ENCODE measurements at regions not wholly inside any gene's neighbourhood (a gene's known extent, or its start where the extent isn't known, plus 50 kb on each side); places are given as distances from the start of the nearest gene placed in this dataset.
"Not testable (repeated sequence)": the region's sequence is repeated elsewhere in the genome, so short reads cannot be mapped to it uniquely, and the experiment has no call there.

DNA sequence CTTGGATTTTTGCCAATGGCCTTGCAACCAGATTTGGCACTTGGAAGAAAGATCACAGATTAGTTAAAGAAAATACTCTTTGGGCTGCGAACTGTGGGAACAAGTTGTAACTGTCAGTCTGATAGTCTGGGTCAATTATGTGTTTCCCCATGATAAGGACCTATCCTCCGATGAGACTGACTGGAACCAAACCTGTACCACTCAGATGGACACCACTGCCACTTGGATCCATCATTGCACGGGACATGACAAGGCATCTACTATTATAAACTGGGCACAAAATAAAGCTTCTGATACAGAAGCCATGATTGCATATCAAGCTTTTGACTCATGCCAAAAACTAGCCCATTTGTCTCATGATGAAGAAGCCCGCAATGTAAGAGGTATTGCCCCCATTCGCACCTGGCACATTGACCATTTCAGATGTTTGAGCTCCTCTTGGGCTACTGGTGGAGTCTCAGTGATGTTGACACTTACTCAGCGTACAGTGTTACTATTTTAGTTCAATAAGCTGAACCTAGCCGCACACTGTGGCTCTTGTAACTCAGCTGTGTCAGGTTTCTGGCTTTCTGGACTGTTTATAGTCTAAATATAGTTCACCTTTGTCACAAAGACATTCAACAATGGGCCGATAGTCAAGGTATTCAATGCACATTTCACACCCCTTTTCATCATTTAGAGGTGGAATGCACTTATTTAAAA, 179.8 kb upstream of the RBBP8 start:
- DNase-seq = no peak

DNA sequence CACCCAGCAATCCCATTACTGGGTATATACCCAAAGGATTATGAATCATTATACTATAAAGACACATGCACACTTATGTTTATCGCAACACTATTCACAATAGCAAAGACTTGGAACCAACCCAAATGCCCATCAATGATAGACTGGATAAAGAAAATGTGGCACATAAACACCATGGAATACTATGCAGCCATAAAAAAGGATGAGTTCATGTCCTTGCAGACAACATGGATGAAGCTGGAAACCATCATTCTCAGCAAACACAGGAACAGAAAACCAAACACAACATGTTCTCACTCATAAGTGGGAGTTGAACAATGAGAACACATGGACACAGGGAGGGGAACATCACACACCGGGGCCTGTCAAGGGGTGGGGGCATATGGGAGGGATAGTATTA, 169.1 kb upstream of the RBBP8 start:
- not testable (repeated sequence) for DNase-seq

DNA sequence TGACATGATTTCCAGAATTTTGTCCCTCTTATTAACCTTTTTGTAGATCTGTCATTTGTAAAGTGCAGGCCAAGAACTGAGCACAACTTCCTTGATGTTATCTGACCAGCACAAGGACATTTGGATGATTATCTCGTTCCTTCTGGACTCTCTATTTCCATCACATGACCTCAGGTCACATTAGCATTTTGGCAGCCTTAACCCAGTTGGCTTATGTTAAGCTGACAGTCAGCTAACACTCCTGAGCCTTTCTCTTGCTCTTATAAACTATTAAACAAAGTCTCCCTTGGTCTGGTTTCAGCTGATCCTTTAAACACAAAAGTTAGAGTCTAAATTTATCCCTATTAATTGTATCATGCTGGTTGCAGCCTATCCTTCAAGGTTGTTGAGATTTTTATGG, 167.2 kb upstream of the RBBP8 start:
- no peak for DNase-seq

DNA sequence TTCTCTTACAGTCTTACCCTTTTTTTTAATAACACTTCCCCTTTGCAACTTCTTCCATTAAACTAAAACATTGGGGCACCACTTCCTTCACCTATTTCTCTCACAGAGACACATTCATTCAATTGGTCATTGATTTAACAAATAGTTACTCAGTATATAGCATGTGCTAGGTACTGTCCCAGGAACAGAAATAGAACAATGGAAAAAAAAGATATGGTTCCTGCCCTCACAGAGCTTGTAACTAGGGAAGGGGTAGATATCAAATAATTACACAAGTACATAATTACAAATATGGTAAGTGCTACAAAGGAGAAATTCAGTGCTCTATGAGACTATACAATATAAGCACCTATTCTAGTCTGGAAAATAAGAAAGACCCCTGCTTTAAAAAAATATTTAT, 165.5 kb upstream of the RBBP8 start:
- no peak for DNase-seq

DNA sequence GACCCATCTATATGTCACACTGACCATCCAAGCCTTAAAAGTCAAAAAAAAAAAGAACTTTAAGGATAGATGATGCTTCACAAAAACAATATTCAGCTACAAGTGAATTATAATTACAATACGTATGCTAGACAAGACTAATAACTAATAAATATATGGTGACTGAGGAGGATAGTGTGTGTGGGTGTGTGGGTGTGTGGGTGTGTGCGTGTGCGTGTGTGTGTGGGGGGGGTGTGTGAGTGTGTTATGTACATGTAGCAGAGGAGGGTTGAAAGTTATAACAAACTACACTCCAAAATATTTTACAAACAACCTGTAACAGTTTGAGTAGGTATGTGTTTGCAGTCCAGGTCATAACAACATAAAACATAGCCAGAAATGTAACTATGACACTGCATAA, 159.2 kb upstream of the RBBP8 start:
- DNase-seq = no peak

DNA sequence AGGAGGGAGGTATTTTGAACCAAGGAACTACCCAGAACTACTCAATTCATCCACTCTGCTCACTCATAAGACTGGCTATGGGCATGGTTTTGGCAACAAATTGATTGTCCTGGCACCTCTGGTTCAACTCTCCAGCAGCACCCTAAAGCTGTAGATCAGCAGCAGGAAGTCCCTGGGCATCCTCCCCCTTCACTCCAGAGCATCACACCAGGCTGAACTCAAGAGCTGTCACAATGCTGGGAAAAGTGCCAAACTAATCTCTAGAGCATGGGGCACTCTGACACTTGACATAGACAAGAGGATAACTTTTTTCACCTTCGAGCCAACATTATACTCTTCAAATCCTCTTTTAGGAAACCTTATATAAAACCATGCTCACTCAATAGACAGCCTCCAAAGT, 154.1 kb upstream of the RBBP8 start:
- no peak for DNase-seq

DNA sequence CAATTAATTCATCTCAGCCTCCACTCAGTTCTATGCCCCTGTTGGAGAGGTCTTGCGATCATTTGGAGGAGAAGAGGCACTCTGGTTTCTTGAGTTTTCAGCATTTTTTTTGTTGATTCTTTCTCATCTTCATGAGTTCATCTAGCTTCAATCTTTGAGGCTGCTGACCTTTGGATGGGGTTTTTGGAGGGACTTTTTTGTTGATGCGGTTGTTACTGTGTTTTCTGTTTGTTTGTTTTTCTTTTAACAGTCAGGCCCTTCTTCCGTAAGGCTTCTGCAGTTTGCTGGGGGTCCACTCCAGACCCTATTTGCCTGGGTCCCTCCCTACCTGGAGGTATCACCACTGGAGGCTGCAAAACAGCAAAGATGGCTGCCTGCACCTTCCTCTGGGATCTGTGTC, 149.9 kb upstream of the RBBP8 start:
- DNase-seq = no peak

DNA sequence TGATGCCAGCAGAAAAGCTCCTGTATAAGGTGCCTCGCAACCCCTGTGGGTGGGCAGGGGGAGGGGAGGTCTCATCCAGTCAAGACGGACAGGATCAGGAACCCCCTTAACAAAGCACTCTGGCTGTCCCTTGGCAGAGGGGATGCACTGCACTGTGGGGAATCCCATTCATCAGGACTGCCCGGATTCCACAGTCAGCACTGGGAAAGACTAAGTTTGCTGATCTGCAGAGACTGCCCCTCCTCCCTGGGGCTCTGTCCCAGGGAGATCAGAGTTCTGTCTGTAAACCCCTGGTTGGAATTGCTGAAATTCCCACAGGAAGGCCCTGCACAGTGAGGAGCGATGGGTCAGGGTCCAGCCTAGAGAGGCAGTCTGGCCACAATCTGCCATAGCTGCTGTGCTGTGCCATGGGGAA, 149.5 kb upstream of the RBBP8 start:
- no peak for DNase-seq

DNA sequence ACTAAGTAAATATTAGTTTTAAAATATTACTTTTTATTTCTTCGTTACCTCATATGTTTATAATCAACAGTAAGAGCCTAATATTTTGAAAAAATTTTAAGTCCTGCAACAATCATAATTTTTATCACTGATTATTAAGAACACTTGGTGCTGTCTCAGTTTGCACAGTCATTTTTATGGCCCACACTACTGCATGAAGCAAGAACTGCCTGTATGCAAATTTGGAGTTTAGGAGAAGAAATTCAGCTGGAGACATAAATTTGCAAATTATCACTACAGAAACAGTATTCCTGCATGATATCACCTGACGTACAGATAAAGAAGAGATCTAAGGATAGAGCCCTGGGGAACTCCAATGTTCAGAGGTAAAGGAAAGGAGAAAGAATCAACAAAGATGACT, 144.1 kb upstream of the RBBP8 start:
- DNase-seq = no peak

DNA sequence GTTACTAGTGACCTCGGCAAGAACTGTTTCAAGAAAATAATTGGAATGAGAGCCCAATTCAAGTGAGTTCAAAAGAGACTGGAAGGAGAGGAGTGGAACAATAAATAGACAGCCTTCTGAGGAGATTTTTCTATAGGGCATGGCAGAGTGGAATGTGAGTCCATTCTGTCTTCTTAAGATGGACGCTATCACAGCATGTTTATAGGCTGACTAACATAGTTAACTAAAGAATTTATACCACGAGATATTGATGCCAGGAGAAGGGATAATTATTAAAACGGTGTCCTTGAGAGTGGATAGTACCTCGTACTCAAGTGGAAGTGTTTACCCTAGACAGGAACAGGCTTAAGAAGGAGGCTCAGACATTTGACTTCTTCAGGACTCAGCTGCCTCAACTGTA, 143.5 kb upstream of the RBBP8 start:
- DNase-seq = no peak

DNA sequence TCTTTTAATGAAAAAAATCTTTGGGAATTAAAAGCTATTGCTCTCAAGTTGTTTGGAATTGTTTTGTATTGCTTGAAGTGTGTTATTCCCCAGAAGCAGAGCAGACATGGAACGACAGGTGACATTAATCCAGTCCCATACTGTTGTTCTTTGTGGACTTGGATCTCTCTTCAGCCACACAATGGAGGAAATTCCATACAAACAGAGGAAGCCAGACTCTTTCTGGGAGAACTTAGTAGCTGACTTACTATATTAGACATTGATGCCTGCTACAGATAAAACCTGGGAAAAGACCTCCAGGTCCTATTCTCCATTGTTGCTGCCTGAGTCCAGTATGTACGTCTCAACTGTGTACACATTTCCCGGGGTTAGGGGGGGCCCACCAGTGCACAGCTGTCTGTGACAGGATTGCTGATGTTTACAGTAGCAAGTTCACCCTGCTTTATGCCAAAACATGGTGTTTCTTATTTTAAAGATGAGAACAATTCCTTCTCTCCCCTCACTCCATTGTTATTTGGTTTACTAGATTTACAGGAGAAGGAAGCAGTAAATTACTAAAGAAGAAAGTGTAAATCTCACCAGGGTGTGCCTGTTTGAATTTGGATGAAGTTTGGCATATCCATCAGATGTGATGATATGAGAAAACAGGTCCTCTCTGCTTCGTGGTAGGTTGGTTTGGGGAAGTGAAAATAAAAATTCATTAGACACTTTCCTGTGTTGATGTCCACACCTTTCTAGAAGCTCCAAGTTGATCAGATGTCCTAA, 142.4 kb upstream of the RBBP8 start:
- no peak for DNase-seq

DNA sequence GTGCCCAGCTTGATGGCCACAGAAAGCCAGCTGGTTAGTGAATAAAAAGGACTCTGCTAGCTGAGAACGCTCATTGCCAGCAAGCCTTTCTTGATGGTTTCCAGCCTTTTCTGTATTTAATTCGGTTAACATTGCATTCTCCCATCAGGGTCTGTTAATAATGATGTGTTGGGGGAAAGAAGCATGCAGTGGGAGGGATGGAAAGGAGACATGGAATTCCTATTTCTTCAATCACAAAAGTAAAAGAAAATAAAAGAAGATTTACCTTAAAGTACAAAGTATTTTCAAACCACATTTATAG, 141.9 kb upstream of the RBBP8 start:
- no peak for DNase-seq

DNA sequence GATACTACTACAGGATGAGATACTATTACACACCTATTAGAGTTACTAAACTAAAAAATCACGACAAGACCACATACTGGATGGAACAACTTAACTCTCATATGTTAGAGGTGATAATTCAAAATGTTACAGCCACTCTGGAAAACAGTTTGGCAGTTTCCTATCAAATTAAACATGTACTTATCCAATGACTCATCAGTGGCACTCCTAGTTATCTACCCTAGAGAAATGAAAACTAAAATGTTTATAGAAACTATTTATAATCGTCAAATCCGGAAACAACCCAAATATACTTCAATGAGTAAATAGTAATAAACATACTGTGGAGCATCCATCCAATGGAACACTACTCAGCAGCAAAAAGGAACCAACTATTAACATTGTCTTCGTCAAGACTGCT, 137.0 kb upstream of the RBBP8 start:
- DNase-seq = no peak

DNA sequence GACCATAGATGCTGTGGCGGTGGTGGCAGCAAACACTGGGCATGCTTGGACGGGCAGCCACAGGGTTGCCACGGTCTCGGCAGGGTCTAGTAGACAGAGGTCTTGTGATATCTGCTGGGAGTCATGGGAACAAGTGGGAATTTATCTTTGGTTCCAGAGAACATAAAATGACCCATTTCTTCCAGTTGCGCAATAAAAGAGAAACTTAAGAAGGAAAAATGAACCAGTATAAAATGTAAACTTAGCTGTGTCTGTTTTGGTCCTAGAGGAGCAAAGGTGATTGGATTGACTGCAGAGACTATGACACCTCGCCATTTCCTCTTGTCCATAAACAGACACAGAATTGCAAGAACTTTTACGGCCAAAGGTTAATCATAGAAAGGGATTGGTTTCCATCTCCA, 132.6 kb upstream of the RBBP8 start:
- DNase-seq = no peak

DNA sequence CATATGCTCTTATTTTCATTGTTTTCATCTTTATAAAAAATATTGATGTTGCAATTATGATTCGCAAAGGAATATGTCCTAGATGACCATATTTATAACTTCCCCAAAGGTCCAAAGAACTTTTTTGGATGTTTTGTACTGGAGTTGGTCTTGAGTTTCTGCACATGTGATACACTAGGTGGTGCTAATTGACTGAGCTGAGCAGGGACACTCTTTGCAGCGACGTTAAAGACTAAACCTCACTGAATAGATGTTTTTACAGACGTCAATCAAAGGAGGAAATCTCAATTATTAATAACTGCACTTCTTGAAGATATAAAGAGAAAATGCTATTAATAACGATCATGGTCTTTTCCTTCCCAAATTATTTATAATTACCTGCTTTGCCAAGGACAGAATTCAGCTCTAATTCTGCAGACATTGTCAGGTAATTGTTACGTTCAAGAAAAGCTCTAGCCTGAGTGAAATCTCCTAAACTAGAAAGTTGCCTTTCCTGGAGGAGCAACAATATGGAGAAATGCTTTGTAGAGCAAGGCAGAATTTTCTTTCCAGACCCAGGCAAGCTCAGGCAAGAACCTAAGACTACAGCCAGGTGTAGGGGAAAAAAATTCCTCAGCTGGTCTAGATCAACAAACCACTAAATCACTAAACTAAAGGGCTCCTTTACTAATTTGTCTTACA, 119.3 kb upstream of the RBBP8 start:
- peak in 1 of 5 donors; percentile 23 for DNase-seq

DNA sequence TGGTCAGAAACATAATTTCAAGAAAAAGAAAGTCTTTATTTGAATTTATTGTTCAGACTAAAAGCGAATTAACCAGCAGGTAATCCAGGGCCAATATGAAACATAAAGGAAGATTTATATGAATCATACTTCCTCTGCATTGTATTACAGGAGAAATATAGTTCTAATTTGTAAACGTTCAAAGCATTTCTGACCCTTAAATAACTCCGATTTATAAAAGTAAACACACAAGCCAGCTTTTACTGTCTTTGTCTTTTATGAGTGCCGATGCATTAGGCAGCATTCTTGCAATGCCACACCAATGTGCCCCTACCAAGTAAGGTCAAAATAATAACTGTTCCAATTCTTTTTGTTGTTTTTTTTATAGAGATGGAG, 118.8 kb upstream of the RBBP8 start:
- no peak for DNase-seq

DNA sequence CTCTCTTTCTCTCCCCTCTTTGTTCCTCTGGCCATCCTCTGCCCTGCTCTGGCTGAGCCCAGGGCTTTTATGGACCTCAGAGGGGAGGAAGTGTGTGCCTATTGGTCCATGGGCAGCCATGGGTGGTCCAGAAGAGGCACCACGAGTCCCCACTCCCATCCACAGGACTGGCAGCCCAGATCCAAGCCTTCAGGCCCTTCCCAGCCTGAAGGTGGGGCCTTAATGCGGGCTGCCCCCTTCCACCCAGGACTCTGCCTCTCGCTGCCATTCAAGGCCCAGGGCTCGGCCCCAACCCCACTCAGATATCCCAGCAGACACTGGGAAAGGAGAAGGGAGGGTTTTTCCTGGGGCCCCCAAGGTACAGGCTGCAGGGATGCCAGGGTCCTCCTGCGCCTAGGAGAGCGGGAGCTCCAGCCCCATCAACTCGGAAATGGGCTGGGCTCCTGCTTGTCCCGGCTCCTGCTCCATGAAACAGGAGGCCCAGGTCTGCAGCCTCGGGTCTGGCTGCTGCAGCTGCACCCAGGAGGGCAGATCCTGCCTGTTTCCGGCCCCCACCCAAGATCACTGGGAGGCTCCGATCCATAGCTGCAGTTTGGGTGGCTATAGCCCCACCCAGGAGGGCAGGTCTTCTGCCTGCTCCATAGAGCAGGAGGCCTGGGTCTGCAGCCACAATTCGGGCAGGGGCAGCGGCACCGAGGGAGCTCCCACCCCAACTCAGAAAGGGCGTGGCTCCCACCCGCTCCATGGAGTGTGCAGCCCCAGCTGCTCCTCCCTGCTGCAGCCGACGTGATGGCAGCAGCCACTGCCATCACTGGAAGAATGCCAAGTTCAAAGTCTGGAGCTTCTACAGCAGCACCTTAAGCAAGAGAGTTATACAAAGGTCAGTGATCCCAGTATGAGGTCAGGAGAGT, 116.6 kb upstream of the RBBP8 start:
- DNase-seq = no peak

DNA sequence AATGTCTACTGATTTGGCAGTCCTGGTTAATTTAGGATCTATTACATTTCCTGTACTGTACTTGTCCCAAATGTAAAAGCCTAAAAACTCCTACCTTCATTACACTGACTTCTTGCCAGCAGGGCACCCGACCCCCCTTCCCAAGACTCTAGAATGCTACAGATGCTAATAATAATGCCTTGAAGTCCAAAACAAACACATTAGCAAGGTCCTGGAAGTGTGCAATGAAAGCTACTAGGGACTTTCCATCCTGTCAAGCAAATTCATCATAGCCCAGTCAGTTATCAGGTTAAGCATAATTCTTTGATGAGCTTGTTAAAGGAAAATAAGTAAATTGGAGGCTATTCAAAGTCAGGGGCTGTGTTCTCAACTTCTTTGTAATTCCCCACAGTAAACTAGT, 115.3 kb upstream of the RBBP8 start:
- DNase-seq = no peak

DNA sequence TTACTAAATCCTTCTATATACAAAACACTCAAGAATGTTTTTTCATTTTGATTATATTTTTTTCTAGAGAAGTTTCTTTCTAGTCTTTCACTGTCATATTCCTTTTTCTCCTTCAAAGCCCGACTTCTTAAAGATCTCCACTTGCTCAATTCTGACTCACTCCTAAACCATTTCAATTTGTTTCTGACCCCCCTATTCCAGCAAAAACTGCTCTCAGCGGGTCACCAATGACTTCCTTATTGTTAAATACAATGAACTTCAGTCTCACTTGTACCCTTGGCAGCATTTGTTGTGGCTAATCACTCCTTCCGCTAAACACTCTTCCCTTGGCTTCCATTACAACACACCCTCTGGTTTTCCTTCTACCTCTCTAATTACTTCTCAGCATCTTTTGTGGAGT, 111.1 kb upstream of the RBBP8 start:
- DNase-seq = no peak

DNA sequence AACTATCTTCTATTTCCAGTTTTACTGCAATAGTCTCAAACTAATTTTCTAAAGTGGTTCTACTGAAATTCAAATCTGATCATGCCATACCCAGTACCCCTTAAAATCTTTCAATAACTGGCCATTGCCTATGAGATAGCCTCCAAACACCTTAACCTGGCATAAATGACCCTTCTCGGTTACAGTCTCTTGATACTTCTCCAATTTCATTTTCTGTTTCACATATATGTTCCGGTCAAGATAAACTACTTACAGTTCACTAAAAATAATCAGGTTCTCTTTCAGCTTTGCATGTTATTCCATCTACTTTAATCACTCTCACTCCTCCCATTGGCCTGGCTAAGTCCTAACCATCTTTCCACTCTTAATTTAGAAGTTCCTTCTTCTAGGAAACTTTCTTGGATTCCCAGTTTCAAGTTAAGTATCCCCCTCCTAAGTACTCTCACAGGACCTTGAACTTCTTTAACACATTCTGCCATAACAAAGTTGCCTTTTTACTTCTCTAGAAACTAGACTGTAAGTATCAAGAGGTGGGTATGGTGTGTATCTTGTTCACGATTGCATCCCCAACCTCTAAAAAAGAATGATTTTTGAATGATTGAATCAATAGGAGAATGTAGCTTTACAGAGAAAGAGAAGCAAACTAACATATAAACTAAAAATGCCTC, 110.2 kb upstream of the RBBP8 start:
- no peak for DNase-seq

DNA sequence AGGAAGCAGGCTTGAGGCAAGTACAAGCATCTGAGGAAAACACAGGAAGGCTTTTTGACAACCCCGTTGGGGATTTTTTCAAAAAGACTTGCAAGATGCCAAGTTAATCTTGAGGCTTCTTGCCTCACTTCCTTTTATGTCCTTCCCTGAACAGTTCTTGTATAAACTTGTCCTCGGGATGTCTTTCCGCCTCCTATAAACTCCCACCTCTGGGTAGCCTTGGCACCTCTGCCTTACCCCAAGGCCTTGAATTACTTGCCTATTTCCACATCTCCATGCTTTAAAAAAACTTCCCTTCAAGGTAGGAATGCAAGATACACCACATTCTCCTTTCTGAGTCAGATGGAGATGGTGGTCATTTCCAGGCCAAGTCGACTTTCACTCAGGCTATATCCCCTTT, 106.4 kb upstream of the RBBP8 start:
- no peak for DNase-seq

DNA sequence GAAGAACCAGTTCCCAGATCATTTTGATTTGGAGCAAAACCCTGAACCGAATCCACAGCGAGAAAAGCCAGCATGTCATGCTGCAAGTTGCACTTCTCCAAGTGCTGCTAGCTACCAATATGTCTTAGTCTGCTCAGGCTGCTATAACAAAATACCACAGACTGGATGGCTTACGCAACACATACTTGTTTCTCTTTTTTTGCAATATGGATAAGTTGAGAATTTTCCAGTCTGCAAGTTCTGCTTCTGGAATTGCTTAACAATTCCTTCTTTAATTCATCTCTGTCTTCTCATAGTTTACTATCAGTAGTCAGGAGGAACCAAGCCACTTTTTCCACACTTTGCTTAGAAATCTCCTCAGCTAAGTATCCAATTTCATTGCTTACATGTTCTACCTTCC, 105.9 kb upstream of the RBBP8 start:
- DNase-seq = no peak

DNA sequence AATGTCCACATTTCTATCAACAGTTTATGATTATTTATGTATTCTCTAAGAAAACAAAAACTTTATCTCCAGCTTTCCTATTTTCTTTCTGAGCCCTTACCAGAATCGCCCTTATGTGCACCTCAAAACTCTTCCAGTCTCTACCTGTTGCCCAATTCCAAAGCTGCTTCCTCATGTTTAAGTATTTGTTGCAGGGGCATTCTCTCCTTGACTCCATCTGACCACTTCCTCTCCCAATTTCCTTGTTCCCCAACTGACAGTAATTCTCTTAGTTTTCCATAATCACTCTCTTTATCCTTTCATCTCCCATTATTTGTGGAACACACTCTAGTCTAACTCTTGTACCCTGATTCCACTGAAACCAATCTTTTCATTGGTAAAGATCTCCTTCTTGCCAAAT, 105.4 kb upstream of the RBBP8 start:
- DNase-seq = no peak

Data from T-helper 1 cell (primary cell).